Neutrophil (primary cell): ENCODE measurements at regions not wholly inside any gene's neighbourhood (a gene's known extent, or its start where the extent isn't known, plus 50 kb on each side); places are given as distances from the start of the nearest gene placed in this dataset.

Experiments
- H3K27ac ChIP-seq: fragments of 200-600 bp; sonication (generic); 2 replicates; pipeline ENCODE4 v1.5.1; 2016; ENCODE audit warnings: mild to moderate bottlenecking, moderate library complexity
- H3K27me3 ChIP-seq: fragments of 200-600 bp; sonication (generic); 2 replicates; pipeline ENCODE4 v1.6.0; 2016; ENCODE audit warnings: mild to moderate bottlenecking
- H3K36me3 ChIP-seq: fragments of 200-600 bp; sonication (generic); 2 replicates; pipeline ENCODE4 v1.5.1; 2017
- H3K4me1 ChIP-seq, 2 experiments: fragments of 200-600 bp in 1 of 2; sonication (generic) in 1 of 2; 1 replicate in 1 of 2; 2 replicates in 1 of 2; pipeline versions ENCODE4 v1.5.1 to v1.6.1; 2013 to 2016; ENCODE audit warnings: low read depth in 1 of 2, low read length in 1 of 2, mild to moderate bottlenecking in 1 of 2, moderate library complexity in 1 of 2; ENCODE audit not compliant: control insufficient read depth in 1 of 2, insufficient read depth in 1 of 2
- H3K4me3 ChIP-seq, 2 experiments: fragments of 200-600 bp in 1 of 2; sonication (generic) in 1 of 2; 1 replicate in 1 of 2; 2 replicates in 1 of 2; pipeline ENCODE4 v1.5.1; 2013 to 2016; ENCODE audit warnings: low read depth in 1 of 2, low read length in 1 of 2, mild to moderate bottlenecking in 1 of 2, moderate library complexity in 1 of 2
- H3K9me3 ChIP-seq: fragments of 200-600 bp; sonication (generic); 2 replicates; pipeline ENCODE4 v1.5.1; 2016
- CTCF ChIP-seq: fragments of 200-600 bp; sonication (generic); IDR thresholded peaks from 2 replicates; pipeline ENCODE4 v1.5.1; 2016; ENCODE audit warnings: antibody characterized with exemption

DNA sequence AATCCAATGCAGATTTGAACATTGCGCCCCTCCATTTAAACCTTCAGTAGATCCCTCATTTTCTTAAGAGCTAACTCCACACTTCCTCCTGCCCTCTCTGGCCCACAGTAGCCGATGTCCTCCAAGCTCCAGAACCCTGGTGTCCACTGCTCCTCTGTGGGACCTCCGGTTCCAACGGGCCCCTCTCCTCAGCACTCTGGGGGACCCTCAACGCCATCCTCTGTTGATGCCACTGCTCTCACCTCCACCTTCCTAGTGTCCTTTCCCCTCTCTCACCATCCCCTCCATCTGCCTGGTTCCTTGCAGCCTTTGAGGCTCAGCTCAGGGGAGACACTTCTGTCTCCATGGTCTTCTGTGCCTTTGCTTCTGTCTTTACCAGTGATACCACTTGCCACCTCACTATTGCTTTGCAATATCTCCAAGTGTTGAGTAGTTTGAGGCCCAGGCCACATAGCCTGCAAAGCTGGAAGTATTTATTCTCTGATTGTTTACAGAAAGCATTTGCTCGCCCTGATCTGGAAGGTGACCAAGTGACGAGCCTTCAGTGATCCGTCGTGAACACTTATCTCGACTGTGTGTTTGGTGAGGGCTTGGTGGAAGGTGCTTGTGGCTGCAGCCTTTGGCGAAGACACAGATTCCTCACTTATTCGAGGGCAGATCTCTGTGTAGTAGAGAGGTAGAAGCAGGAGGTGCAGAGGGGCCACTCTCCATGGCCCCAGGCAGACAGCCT is 104.8 kb upstream of the SHH start:
- no peak for TF ChIP-seq CTCF
- H3K36me3 ChIP-seq = no peaks in the 10 kb centered on the region
- no peaks in the 10 kb centered on the region for H3K27me3 ChIP-seq
- no peaks in the 10 kb centered on the region for H3K4me1 ChIP-seq
- no peak overlapping the region for H3K4me3 ChIP-seq
- no peaks in the 10 kb centered on the region for H3K9me3 ChIP-seq
- no peak overlapping the region for H3K27ac ChIP-seq

DNA sequence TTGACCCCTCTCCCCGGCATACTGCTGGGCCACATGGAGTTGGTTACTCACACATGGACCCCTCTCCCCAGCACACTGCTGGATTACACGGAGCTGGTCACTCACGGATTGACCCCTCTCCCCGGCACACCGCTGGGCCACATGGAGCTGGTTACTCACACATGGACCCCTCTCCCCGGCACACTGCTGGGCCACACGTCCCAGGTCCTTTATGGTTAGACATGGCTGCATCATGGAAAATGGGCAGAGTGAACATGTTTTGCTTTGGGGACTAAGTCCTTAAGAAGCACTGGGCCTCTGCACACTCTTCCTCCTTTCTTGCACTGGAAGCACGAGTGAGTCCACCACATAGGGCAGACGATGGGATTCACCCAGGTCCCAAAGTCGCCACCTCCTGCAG is 102.1 kb upstream of the SHH start:
- Histone ChIP-seq H3K27ac (no peak overlapping the region), H3K27me3 (no peaks in the 10 kb centered on the region), H3K9me3 (no peaks in the 10 kb centered on the region), H3K36me3 (no peaks in the 10 kb centered on the region), H3K4me1 (no peaks in the 10 kb centered on the region), H3K4me3 (no peak overlapping the region)
- no peak for TF ChIP-seq CTCF

- H3K9me3 ChIP-seq = no peaks in the 10 kb centered on the region
- TF ChIP-seq CTCF = no peak
- H3K4me3 ChIP-seq = no peak overlapping the region
- H3K36me3 ChIP-seq = no peaks in the 10 kb centered on the region
- no peaks in the 10 kb centered on the region for H3K4me1 ChIP-seq
- no peaks in the 10 kb centered on the region for H3K27me3 ChIP-seq
- no peak overlapping the region for H3K27ac ChIP-seq
Measured at GRCh38 chr7:155913719-155914118, 101.5 kb upstream of the SHH start.

DNA sequence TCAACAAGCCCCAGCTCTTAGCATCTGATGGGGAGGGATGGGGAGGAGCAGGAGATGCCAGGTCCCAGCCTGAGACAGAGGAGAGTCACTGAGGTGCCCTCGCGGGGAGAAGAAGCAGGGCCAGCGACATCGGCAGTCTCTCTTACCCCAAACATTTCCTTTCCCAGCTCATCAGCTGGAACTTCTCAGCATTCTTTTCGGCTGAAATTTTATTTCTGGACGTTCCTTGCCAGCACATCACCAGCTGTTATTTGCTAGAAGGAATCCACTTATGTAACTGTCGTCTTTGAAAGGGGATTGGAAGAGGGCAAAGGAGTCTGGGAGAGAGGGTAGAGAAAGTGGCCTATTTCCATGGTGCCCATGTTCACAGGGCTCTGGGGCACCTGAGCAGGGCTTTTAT is 101.0 kb upstream of the SHH start:
- Histone ChIP-seq H3K4me1 (no peaks in the 10 kb centered on the region), H3K9me3 (no peaks in the 10 kb centered on the region), H3K36me3 (no peaks in the 10 kb centered on the region), H3K4me3 (no peak overlapping the region), H3K27me3 (no peaks in the 10 kb centered on the region), H3K27ac (no peak overlapping the region)
- no peak for TF ChIP-seq CTCF

- H3K9me3 ChIP-seq = no peaks in the 10 kb centered on the region
- TF ChIP-seq CTCF = no peak
- H3K27ac ChIP-seq = no peak overlapping the region
- H3K4me3 ChIP-seq = no peak overlapping the region
- H3K4me1 ChIP-seq = no peaks in the 10 kb centered on the region
- no peaks in the 10 kb centered on the region for H3K36me3 ChIP-seq
- H3K27me3 ChIP-seq = no peaks in the 10 kb centered on the region
Measured at GRCh38 chr7:155911471-155912105, 99.3 kb upstream of the SHH start.
